GM23338 (cell line): ENCODE measurements at regions not wholly inside any gene's neighbourhood (a gene's known extent, or its start where the extent isn't known, plus 50 kb on each side); places are given as distances from the start of the nearest gene placed in this dataset.

Experiments used
- ATAC-seq: fragments of 200-7000 bp; cut with Tn5 transposase; 3 replicates; pipeline ENCODE4 v1.9.1; 2020
- DNase-seq: peaks from one replicate; pipeline ENCODE4 v3.0.0-alpha.2; 2015; ENCODE audit warnings: low spot score
- H2AFZ ChIP-seq: fragments of 200-600 bp; sonication (generic); 2 replicates; pipeline ENCODE4 v1.8.0; 2016; ENCODE audit warnings: antibody characterized with exemption, mild to moderate bottlenecking, moderate library complexity
- H3F3A ChIP-seq: fragments of 200-600 bp; sonication (generic); replicated peaks from 2 replicates; pipeline ENCODE4 v1.8.0; 2017; ENCODE audit warnings: antibody characterized with exemption, mixed run types, low read depth
- H3K27ac ChIP-seq: fragments of 200-600 bp; sonication (generic); 2 replicates; pipeline ENCODE4 v1.6.1; 2016; ENCODE audit warnings: low read depth
- H3K27me3 ChIP-seq: fragments of 200-600 bp; sonication (generic); 2 replicates; pipeline ENCODE4 v1.8.0; 2016; ENCODE audit warnings: mild to moderate bottlenecking, mixed run types, moderate library complexity; ENCODE audit not compliant: insufficient read depth
- H3K36me3 ChIP-seq: fragments of 200-600 bp; sonication (generic); 2 replicates; pipeline ENCODE4 v1.8.0; 2016; ENCODE audit warnings: mild to moderate bottlenecking; ENCODE audit not compliant: insufficient read depth
- H3K4me1 ChIP-seq: fragments of 200-600 bp; sonication (generic); 2 replicates; pipeline ENCODE4 v1.8.0; 2016; ENCODE audit warnings: mild to moderate bottlenecking, moderate library complexity; ENCODE audit not compliant: insufficient read depth
- H3K4me2 ChIP-seq: fragments of 200-600 bp; sonication (generic); 2 replicates; pipeline ENCODE4 v1.7.1; 2017; ENCODE audit warnings: mixed run types
- H3K4me3 ChIP-seq: fragments of 200-600 bp; sonication (generic); 2 replicates; pipeline ENCODE4 v1.6.1; 2016; ENCODE audit warnings: mixed run types
- H3K79me2 ChIP-seq: fragments of 200-600 bp; sonication (generic); replicated peaks from 2 replicates; pipeline ENCODE4 v1.8.0; 2017; ENCODE audit warnings: mild to moderate bottlenecking; ENCODE audit not compliant: insufficient read depth
- H3K9me2 ChIP-seq: fragments of 200-600 bp; sonication (generic); 2 replicates; pipeline ENCODE4 v1.8.0; 2017; ENCODE audit not compliant: insufficient read depth
- H4K20me1 ChIP-seq: fragments of 200-600 bp; sonication (generic); replicated peaks from 2 replicates; pipeline ENCODE4 v1.8.0; 2017; ENCODE audit warnings: mild to moderate bottlenecking; ENCODE audit not compliant: insufficient read depth
- H3K27ac Mint-ChIP-seq: 2 replicates; pipeline ENCODE4 v1.8.0; 2020; ENCODE audit warnings: inconsistent platforms, mild to moderate bottlenecking, moderate library complexity, mixed read lengths
- H3K27me3 Mint-ChIP-seq: 3 replicates; pipeline ENCODE4 v1.8.0; 2022; ENCODE audit warnings: low read depth, mild to moderate bottlenecking, moderate library complexity, mixed read lengths, inconsistent platforms; ENCODE audit not compliant: insufficient read depth, poor library complexity
- H3K36me3 Mint-ChIP-seq: 3 replicates; pipeline ENCODE4 v1.8.0; 2021; ENCODE audit warnings: low read depth, mild to moderate bottlenecking, inconsistent platforms, moderate library complexity, mixed read lengths
- H3K4me1 Mint-ChIP-seq: 3 replicates; pipeline ENCODE4 v1.8.0; 2020; ENCODE audit warnings: mild to moderate bottlenecking, inconsistent platforms, mixed read lengths
- H3K4me3 Mint-ChIP-seq: 3 replicates; pipeline ENCODE4 v1.8.0; 2021; ENCODE audit warnings: moderate library complexity, mild to moderate bottlenecking, inconsistent platforms, mixed read lengths
- H3K9me3 Mint-ChIP-seq: 3 replicates; pipeline ENCODE4 v1.8.0; 2020; ENCODE audit warnings: moderate library complexity, mild to moderate bottlenecking, inconsistent platforms, mixed read lengths
- CREB1 ChIP-seq: fragments of 250-450 bp; sonication (Bioruptor Pico); IDR thresholded peaks from 2 replicates; pipeline ENCODE4 v1.5.0; 2020; ENCODE audit warnings: low read depth, mild to moderate bottlenecking, moderate library complexity
- ETS1 ChIP-seq: IDR thresholded peaks from 2 replicates; pipeline ENCODE4 v1.6.1; 2016; ENCODE audit warnings: antibody characterized with exemption
- NANOG ChIP-seq: IDR thresholded peaks from 2 replicates; pipeline ENCODE4 v1.6.1; 2016; ENCODE audit warnings: antibody characterized with exemption, borderline replicate concordance
- POLR2AphosphoS5 ChIP-seq: IDR thresholded peaks from 2 replicates; pipeline ENCODE4 v1.6.1; 2016; ENCODE audit warnings: antibody characterized with exemption, low read depth
- REST ChIP-seq: IDR thresholded peaks from one replicate; pipeline ENCODE4 v1.6.1; 2018; ENCODE audit warnings: antibody characterized with exemption; ENCODE audit not compliant: unreplicated experiment
- STAT1 ChIP-seq: IDR thresholded peaks from one replicate; pipeline ENCODE4 v1.6.1; 2016; ENCODE audit warnings: antibody characterized with exemption; ENCODE audit not compliant: unreplicated experiment
- ZNF114 ChIP-seq: fragments of 250-450 bp; sonication (Bioruptor Pico); IDR thresholded peaks from 2 replicates; pipeline ENCODE4 v1.5.0; 2020; ENCODE audit warnings: mild to moderate bottlenecking, moderate library complexity
- ZNF331 ChIP-seq: fragments of 250-450 bp; sonication (Bioruptor Pico); IDR thresholded peaks from 2 replicates; pipeline ENCODE4 v1.5.0; 2020; ENCODE audit warnings: low read depth, mild to moderate bottlenecking, moderate library complexity
- TF ChIP-seq, protein P1 (sequence below), 2 experiments: fragments of 200-600 bp in 1 of 2; sonication (generic) in 1 of 2; conservative IDR thresholded peaks; 2 replicates each; pipeline versions ENCODE4 v1.5.1 to v1.6.1; 2016 to 2017; ENCODE audit warnings: antibody characterized with exemption in 2 of 2, low read depth in 2 of 2, mild to moderate bottlenecking in 2 of 2, moderate library complexity in 1 of 2

GRCh38 chr22:34960005-34960404, 106.0 kb upstream of the ISX start (continued):
- TF ChIP-seq REST = no peak
- TF ChIP-seq ZNF114 (CRISPR knock-in tag) = no peak

DNA sequence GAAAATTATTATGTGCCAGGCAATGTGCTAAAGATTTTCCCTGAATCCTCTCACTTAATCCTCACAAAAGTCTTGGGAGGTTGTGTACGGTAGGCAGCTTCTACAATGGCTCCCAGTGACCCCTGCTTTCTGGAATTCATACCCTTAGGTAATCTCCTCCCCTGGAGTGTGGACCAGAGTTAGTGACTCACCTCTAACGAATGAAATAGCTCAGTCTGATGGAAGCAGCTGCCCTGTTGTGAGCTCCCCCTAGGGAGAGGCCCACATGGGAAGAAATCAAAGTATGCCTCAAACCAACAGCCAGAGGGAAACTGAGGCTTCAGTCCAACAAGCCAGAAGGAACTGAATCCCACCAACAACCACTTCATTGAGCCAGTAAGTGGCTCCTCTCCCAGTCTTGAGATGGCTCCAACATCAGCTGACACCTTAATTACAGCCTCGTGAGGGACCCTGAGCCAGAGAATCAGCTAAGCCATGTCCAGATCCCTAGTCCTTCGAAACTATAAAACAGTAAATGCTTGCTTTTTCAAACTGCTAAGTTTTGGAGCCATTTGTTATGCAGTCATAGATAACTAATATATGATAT, 98.9 kb upstream of the ISX start:
- ATAC-seq (no peak), DNase-seq (no peak)
- H3K4me3 Mint-ChIP-seq = no peak overlapping the region
- Histone ChIP-seq H3F3A (no peaks in the 10 kb centered on the region), H3K4me3 (no peak overlapping the region), H4K20me1 (no peaks in the 10 kb centered on the region), H3K79me2 (no peaks in the 10 kb centered on the region), H3K4me2 (no peak overlapping the region), H3K27me3 (no peaks in the 10 kb centered on the region), H3K36me3 (no peaks in the 10 kb centered on the region), H2AFZ (no peak overlapping the region), H3K9me2 (no peaks in the 10 kb centered on the region; the same call in 1 of the 2 replicates), H3K4me1 (no peaks in the 10 kb centered on the region), H3K27ac (no peak overlapping the region)
- TF ChIP-seq ZNF114 (CRISPR knock-in tag) = no peak
- TF ChIP-seq, protein P1, sequence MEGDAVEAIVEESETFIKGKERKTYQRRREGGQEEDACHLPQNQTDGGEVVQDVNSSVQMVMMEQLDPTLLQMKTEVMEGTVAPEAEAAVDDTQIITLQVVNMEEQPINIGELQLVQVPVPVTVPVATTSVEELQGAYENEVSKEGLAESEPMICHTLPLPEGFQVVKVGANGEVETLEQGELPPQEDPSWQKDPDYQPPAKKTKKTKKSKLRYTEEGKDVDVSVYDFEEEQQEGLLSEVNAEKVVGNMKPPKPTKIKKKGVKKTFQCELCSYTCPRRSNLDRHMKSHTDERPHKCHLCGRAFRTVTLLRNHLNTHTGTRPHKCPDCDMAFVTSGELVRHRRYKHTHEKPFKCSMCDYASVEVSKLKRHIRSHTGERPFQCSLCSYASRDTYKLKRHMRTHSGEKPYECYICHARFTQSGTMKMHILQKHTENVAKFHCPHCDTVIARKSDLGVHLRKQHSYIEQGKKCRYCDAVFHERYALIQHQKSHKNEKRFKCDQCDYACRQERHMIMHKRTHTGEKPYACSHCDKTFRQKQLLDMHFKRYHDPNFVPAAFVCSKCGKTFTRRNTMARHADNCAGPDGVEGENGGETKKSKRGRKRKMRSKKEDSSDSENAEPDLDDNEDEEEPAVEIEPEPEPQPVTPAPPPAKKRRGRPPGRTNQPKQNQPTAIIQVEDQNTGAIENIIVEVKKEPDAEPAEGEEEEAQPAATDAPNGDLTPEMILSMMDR (conservative IDR thresholded peaks at IDR 0.05; ENCODE audit: low read depth in 2 of 2) = peak in 1 of 2 experiments; percentile 8; a peak in 1 of 4 replicates
- TF ChIP-seq CREB1 = no peak
- no peak overlapping the region for H3K27ac Mint-ChIP-seq
- peaks cover 5% of the 10 kb centered on the region for H3K27me3 Mint-ChIP-seq
- H3K36me3 Mint-ChIP-seq = no peaks in the 10 kb centered on the region; the same call in 2 of the 3 replicates
- H3K9me3 Mint-ChIP-seq = peaks cover 60% of the 10 kb centered on the region
- H3K4me1 Mint-ChIP-seq = peaks cover 7% of the 10 kb centered on the region

DNA sequence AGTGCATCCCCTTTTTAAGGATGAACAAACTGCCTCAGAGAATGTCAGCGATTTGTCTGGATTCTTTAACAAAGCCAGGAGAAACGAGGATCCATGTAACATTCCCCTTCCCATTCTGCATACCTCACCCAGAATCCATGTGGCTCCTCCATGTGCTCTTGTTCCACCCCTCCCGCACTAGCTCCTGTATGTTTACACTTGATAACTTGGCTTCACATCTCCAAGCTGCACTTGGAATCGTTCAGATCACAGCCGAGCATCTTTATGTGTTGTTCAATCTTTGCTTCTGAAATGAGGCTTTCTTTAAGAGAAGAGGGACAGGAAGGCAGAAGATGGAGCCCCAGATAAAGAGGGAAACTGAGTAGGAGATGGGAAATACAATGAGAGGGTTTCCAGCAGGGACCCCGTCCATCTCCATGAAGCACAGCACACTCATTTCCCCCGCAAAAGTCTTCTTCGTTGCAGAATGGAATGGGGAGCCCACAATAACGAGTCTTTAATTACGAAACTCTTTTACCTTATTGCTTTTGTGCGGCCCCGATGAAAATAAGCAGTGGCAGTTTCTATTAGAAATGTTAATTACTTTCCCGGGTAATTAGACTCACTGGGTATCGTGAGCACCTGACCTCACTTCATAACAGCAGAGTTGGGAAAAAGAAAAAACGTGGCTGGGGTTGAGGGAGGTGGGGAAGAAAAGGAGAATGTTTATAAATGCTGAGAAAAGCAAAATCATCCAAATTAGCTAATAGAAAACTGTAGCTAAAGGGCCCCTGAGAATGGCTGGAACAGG, 96.8 kb upstream of the ISX start:
- Histone ChIP-seq H3K79me2 (no peaks in the 10 kb centered on the region), H2AFZ (peak overlapping the region; percentile 90), H3K27ac (no peak overlapping the region), H3K4me1 (peaks cover 16% of the 10 kb centered on the region; the same call in 1 of the 2 replicates), H3K4me3 (no peak overlapping the region), H3K9me2 (no peaks in the 10 kb centered on the region; the same call in 1 of the 2 replicates), H3K27me3 (no peaks in the 10 kb centered on the region), H3K36me3 (no peaks in the 10 kb centered on the region), H3F3A (no peaks in the 10 kb centered on the region), H3K4me2 (no peak overlapping the region), H4K20me1 (no peaks in the 10 kb centered on the region)
- Mint-ChIP-seq H3K9me3 (peaks cover 62% of the 10 kb centered on the region), H3K4me1 (peaks cover 23% of the 10 kb centered on the region), H3K27me3 (peaks cover 10% of the 10 kb centered on the region), H3K36me3 (no peaks in the 10 kb centered on the region; the same call in 2 of the 3 replicates), H3K4me3 (no peak overlapping the region), H3K27ac (no peak overlapping the region)
- ATAC-seq = no peak
- no peak for DNase-seq
- TF ChIP-seq, protein P1 (conservative IDR thresholded peaks at IDR 0.05; ENCODE audit: low read depth in 2 of 2) = no peak
- TF ChIP-seq CREB1 (no peak), ETS1 (no peak), POLR2AphosphoS5 (no peak), ZNF331 (CRISPR knock-in tag) (no peak), NANOG (no peak), STAT1 (no peak)
